B cell (primary cell): ENCODE measurements at regions not wholly inside any gene's neighbourhood (a gene's known extent, or its start where the extent isn't known, plus 50 kb on each side); places are given as distances from the start of the nearest gene placed in this dataset.

Experiments
- ATAC-seq: fragments of 200-7000 bp; cut with Tn5 transposase; one replicate; pipeline ENCODE4 v1.10.0; 2021; ENCODE audit warnings: low read depth, mild to moderate bottlenecking, moderate number of reproducible peaks, moderate library complexity
- CTCF ChIA-PET: fragments of 350-600 bp; sonication (Branson Sonifier 250); formaldehyde crosslinking; loops from one replicate; lab custom pipeline; 2021; ENCODE audit warnings: antibody characterized with exemption, inconsistent platforms; lab: Charles Lee
- POLR2A ChIA-PET: fragments of 350-600 bp; sonication (Branson Sonifier 250); formaldehyde crosslinking; loops from one replicate; lab custom pipeline; 2021; ENCODE audit warnings: antibody characterized with exemption; lab: Charles Lee
- DNase-seq: peaks from one replicate; pipeline ENCODE4 v3.0.0; 2013
- H2AFZ ChIP-seq: 2 replicates; pipeline ENCODE4 v1.6.1; 2012; ENCODE audit warnings: mild to moderate bottlenecking, low read depth, low read length; ENCODE audit not compliant: insufficient read depth, poor library complexity, severe bottlenecking
- H3K27ac ChIP-seq, 2 donors: 1 replicate in 1 of 2; 2 replicates in 1 of 2; pipeline ENCODE4 v1.5.1; 2012 to 2013; ENCODE audit warnings: low read length in 2 of 2, mild to moderate bottlenecking in 2 of 2, moderate library complexity in 1 of 2
- H3K27me3 ChIP-seq, 4 experiments: fragments of 200-600 bp in 1 of 4; sonication (generic) in 1 of 4; replicated peaks in 1 of 4; 1 replicate in 2 of 4; 2 replicates in 2 of 4; pipeline versions ENCODE4 v1.6.1 to v1.7.0; 2013 to 2016; ENCODE audit warnings: low read length in 3 of 4, mild to moderate bottlenecking in 2 of 4, mixed read lengths in 1 of 4, moderate library complexity in 1 of 4; ENCODE audit not compliant: insufficient read depth in 4 of 4, control insufficient read depth in 3 of 4; ENCODE audit errors: control extremely low read depth in 1 of 4
- H3K36me3 ChIP-seq, 2 experiments: replicated peaks in 1 of 2; 1 replicate in 1 of 2; 2 replicates in 1 of 2; pipeline versions ENCODE4 v1.6.1 to v1.7.1; 2013; ENCODE audit warnings: low read length in 1 of 2; ENCODE audit not compliant: insufficient read depth in 2 of 2, control insufficient read depth in 1 of 2; ENCODE audit errors: control extremely low read depth in 1 of 2, extremely low read depth in 1 of 2
- H3K4me1 ChIP-seq, 2 donors: fragments of 200-600 bp in 1 of 2; sonication (generic) in 1 of 2; 1 replicate in 1 of 2; 2 replicates in 1 of 2; pipeline versions ENCODE4 v1.5.1 to v1.6.1; 2013 to 2017; ENCODE audit warnings: low read length in 2 of 2; ENCODE audit not compliant: control insufficient read depth in 2 of 2, insufficient read depth in 2 of 2
- H3K4me2 ChIP-seq: replicated peaks from 2 replicates; pipeline ENCODE3; 2012; ENCODE audit warnings: mild to moderate bottlenecking, low read depth, low read length; ENCODE audit not compliant: poor library complexity, severe bottlenecking
- H3K4me3 ChIP-seq, 5 experiments: fragments of 200-600 bp in 1 of 5; sonication (generic) in 1 of 5; 1 replicate in 3 of 5; 2 replicates in 2 of 5; pipeline versions ENCODE4 v1.5.1 to v1.7.0; 2011 to 2016; ENCODE audit warnings: low read length in 4 of 5, mild to moderate bottlenecking in 4 of 5, low read depth in 2 of 5, control low read depth in 1 of 5, moderate library complexity in 1 of 5; ENCODE audit not compliant: insufficient read depth in 1 of 5; ENCODE audit errors: control extremely low read depth in 1 of 5, extremely low read depth in 1 of 5
- H3K79me2 ChIP-seq: fragments of 200-600 bp; sonication (generic); one replicate; pipeline ENCODE4 v1.6.0; 2016; ENCODE audit warnings: low read length; ENCODE audit not compliant: control insufficient read depth, insufficient read depth
- H3K9ac ChIP-seq: fragments of 200-600 bp; sonication (generic); 2 replicates; pipeline ENCODE4 v1.6.1; 2017; ENCODE audit warnings: mild to moderate bottlenecking, low read length, moderate library complexity
- H3K9me3 ChIP-seq, 3 donors: one replicate each; pipeline versions ENCODE4 v1.6.1 to v1.7.1; 2013; ENCODE audit warnings: low read length in 2 of 3; ENCODE audit not compliant: control insufficient read depth in 2 of 3, insufficient read depth in 1 of 3; ENCODE audit errors: control extremely low read depth in 1 of 3
- H4K20me1 ChIP-seq: 2 replicates; pipeline ENCODE4 v1.6.0; 2012; ENCODE audit warnings: mild to moderate bottlenecking, low read length; ENCODE audit not compliant: insufficient read depth, control insufficient read depth, poor library complexity, severe bottlenecking
- H3K27ac Mint-ChIP-seq: one replicate; pipeline ENCODE4 v1.8.0; 2021; ENCODE audit warnings: mixed read lengths
- H3K27me3 Mint-ChIP-seq: one replicate; pipeline ENCODE4 v1.8.0; 2021; ENCODE audit warnings: mixed read lengths
- H3K4me1 Mint-ChIP-seq: one replicate; pipeline ENCODE4 v1.8.0; 2021; ENCODE audit warnings: mixed read lengths
- H3K4me3 Mint-ChIP-seq: one replicate; pipeline ENCODE4 v1.8.0; 2021; ENCODE audit warnings: mixed read lengths
- H3K9me3 Mint-ChIP-seq: one replicate; pipeline ENCODE4 v1.8.0; 2022; ENCODE audit warnings: mixed read lengths; ENCODE audit not compliant: insufficient read depth
- CTCF ChIP-seq: fragments of 200-600 bp; IDR thresholded peaks from one replicate; pipeline ENCODE4 v1.8.0; 2022; ENCODE audit warnings: antibody characterized with exemption, mild to moderate bottlenecking
- EZH2 ChIP-seq: IDR thresholded peaks from 2 replicates; pipeline ENCODE4 v1.6.1; 2012; ENCODE audit warnings: borderline replicate concordance, low read depth, mild to moderate bottlenecking, moderate library complexity, low read length; ENCODE audit not compliant: insufficient read depth, poor library complexity, severe bottlenecking
- WGBS: methylation state at CpG from one replicate; pipeline ENCODE4 v1.1.5; 2013; ENCODE audit warnings: missing lambda C conversion rate; ENCODE audit not compliant: insufficient coverage; 5-methylcytosine and 5-hydroxymethylcytosine counted together
- intact Hi-C: fragments of 100-400 bp; cut with micrococcal nuclease; formaldehyde crosslinking; loops from one replicate; pipeline ENCODE4 v1.10.0; 2022

GRCh38 chr14:38129705-38130104, 78.0 kb upstream of the SSTR1 start:
- no peaks in the 10 kb centered on the region for H3K36me3 ChIP-seq
- TF ChIP-seq EZH2 (no peak), CTCF (no peak)
- no peaks in the 10 kb centered on the region for H3K27me3 Mint-ChIP-seq
- H4K20me1 ChIP-seq, result no peaks in the 10 kb centered on the region
- no peaks in the 10 kb centered on the region for H3K79me2 ChIP-seq
- H3K9me3 ChIP-seq, result no peaks in the 10 kb centered on the region
- WGBS, result 100% methylated on average over 1 of the region's 5 CpGs
- intact Hi-C loops, result no loop called here
- no peak overlapping the region for H3K4me3 ChIP-seq
- H2AFZ ChIP-seq, result no peak overlapping the region
- DNase-seq, result no peak
- POLR2A ChIA-PET, result no interaction called here
- no peak overlapping the region for H3K27ac Mint-ChIP-seq
- H3K4me3 Mint-ChIP-seq, result no peak overlapping the region
- H3K4me1 ChIP-seq, result no peaks in the 10 kb centered on the region
- H3K9ac ChIP-seq, result no peak overlapping the region
- H3K27me3 ChIP-seq, result no peaks in the 10 kb centered on the region
- peaks cover 3% of the 10 kb centered on the region for H3K4me1 Mint-ChIP-seq
- H3K9me3 Mint-ChIP-seq, result peaks cover 8% of the 10 kb centered on the region
- no peak overlapping the region for H3K4me2 ChIP-seq
- no peak overlapping the region for H3K27ac ChIP-seq
- no peak for ATAC-seq
- CTCF ChIA-PET, result no interaction called here

- Histone ChIP-seq H3K4me2 (no peak overlapping the region), H3K9me3 (peaks cover 0 to 1% (median 0%) of the 10 kb centered on the region in 3 donors), H3K4me3 (no peak overlapping the region), H3K27ac (no peak overlapping the region), H4K20me1 (no peaks in the 10 kb centered on the region), H2AFZ (no peak overlapping the region), H3K4me1 (no peaks in the 10 kb centered on the region), H3K9ac (no peak overlapping the region), H3K27me3 (no peaks in the 10 kb centered on the region), H3K79me2 (no peaks in the 10 kb centered on the region), H3K36me3 (no peaks in the 10 kb centered on the region)
- ATAC-seq (no peak), DNase-seq (no peak)
- ChIA-PET POLR2A (no interaction called here), CTCF (no interaction called here)
- Mint-ChIP-seq H3K4me3 (no peak overlapping the region), H3K9me3 (peaks cover 7% of the 10 kb centered on the region), H3K4me1 (no peaks in the 10 kb centered on the region), H3K27me3 (no peaks in the 10 kb centered on the region), H3K27ac (no peak overlapping the region)
- WGBS, result 87% methylated on average over 5 of the region's 10 CpGs
- TF ChIP-seq EZH2 (no peak), CTCF (no peak)
- intact Hi-C loops, result no loop called here
Measured at GRCh38 chr14:38134416-38135030, 73.2 kb upstream of the SSTR1 start.
